Choroid plexus epithelial cell (primary cell): ENCODE measurements at regions not wholly inside any gene's neighbourhood (a gene's known extent, or its start where the extent isn't known, plus 50 kb on each side); places are given as distances from the start of the nearest gene placed in this dataset.

ENCODE experiments used
- DNase-seq: peaks from one replicate; pipeline ENCODE4 v3.0.0-alpha.2; 2010; ENCODE audit warnings: low read depth
- H3K4me3 ChIP-seq: 2 replicates; pipeline ENCODE4 v1.5.1; 2011; ENCODE audit warnings: low read depth, mild to moderate bottlenecking, control low read depth, low read length, moderate library complexity
- CTCF ChIP-seq: conservative IDR thresholded peaks from 2 replicates; pipeline ENCODE4 v1.5.1; 2011; ENCODE audit warnings: low read depth, mild to moderate bottlenecking, control low read depth, inconsistent platforms, low read length, moderate library complexity

DNA sequence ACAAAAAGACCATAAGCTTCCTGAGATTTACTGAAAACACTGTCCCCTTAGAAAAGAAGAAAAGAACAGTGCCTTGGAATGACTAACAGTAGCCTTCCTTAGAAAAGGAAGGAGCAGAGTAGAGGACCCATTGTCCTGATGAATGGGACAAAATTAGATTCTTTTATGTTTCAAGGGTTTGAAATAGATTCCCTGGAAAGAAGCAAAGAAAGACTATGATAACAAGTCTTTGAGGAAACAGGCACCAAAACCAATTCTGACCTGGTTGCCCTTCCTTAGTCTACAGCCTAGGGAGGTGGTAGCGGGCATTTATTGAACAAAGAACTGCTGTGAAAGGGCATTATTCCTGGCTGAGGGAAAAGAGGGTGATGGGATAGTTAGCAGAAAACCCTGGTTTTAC, 1024.8 kb downstream of the TBL1XR1 start:
- no peak for DNase-seq
- H3K4me3 ChIP-seq: no peak overlapping the region
- no peak for TF ChIP-seq CTCF

- no peak for TF ChIP-seq CTCF
- H3K4me3 ChIP-seq: no peak overlapping the region
- no peak for DNase-seq
Observed at GRCh38 chr3:176167272-176167671, 1030.0 kb downstream of the TBL1XR1 start.

DNA sequence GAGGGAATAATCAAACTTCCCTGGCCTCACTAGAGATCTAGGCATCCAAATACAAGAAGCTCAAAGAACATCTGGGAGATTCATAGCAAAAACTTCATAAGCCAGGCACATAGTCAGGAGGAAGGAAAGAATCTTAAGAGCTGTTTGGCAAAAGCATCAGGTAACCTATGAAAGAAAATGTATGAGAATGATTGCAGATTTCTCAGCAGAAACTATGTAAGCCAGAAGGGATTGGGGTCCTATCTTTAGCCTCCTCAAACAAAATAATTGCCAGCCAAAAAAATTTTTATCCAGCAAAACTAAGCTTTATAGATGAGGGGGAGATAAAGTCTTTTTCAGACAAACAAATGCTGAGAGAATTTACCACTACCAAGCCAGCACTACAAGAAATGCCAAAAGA, 1036.3 kb downstream of the TBL1XR1 start:
- H3K4me3 ChIP-seq: no peak overlapping the region
- no peak for TF ChIP-seq CTCF
- no peak for DNase-seq

DNA sequence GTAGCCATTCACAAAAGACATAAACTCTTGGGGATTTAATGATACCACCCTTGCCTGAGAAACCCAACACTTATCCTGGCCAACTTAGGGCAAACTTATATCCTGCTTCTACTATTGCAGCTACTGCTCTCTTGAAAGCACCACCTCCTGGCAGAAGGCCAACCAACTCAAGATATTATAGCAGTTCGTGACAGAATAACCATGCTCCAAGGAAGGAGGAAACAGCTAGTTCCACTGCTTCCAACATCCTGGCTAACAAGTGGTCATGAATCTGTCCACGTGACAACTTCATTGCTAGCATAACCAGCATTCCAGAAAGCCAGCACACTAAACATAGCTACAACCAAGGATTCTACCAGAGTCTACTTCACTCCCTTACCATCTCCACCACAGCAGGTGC, 1037.5 kb downstream of the TBL1XR1 start:
- DNase-seq: no peak
- no peak overlapping the region for H3K4me3 ChIP-seq
- TF ChIP-seq CTCF: no peak

DNA sequence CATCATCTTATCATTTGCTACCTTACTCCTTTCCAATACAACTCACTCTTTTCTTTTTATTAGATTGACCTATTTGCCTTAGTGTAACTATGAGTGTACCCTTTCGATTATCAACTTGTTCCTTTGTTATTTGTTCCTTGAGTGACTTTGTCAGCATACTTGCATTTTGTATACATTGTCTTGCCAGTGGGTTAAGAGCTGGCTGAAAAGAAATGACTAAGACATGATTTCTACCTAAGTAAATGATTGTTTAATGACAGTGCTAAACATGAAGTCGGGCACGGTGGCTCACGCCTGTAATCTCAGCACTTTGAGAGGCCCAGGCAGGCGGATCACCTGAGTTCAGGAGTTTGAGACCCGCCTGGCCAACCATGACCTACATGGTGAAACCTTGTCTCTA, 1042.3 kb downstream of the TBL1XR1 start:
- no peak overlapping the region for H3K4me3 ChIP-seq
- no peak for TF ChIP-seq CTCF
- no peak for DNase-seq

DNA sequence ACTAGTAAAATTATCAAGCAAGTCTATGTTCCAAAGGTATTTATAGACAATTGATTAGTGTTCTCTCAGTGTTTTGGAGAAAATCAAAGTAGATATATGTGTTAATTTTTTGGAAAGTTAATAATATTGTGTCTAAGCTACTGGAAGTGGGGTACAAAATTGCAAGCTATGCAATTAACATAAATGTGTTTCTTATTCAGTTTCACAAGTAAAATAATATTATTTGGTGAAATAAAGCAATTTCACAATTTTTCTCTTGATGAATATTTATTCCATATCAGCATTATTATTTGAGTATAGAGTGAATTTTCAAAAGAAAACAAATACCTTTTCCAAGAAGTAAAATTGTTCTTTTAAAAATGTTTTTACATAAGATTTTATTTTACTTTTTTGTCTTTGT, 1047.7 kb downstream of the TBL1XR1 start:
- no peak for DNase-seq
- TF ChIP-seq CTCF: no peak
- H3K4me3 ChIP-seq: no peak overlapping the region

- DNase-seq: no peak
- H3K4me3 ChIP-seq: no peak overlapping the region
- no peak for TF ChIP-seq CTCF
Observed at GRCh38 chr3:176147251-176147650, 1050.0 kb downstream of the TBL1XR1 start.
